ENCODE measurements at regions not wholly inside any gene's neighbourhood (a gene's known extent, or its start where the extent isn't known, plus 50 kb on each side); places are given as distances from the start of the nearest gene placed in this dataset.
"Not testable (repeated sequence)": the region's sequence is repeated elsewhere in the genome, so short reads cannot be mapped to it uniquely, and the experiment has no call there.

- H3K4me3 ChIP-seq (ENCODE audit: low read depth, low read length), result no peak overlapping the region
- no peak for TF ChIP-seq CTCF (IDR thresholded peaks at IDR 0.05; ENCODE audit: control insufficient read depth, extremely low read depth, insufficient read depth)
- DNase-seq (ENCODE audit: low read depth), result no peak
Observed at GRCh38 chr9:33722359-33722675, 73.0 kb upstream of the PRSS3 start.

DNA sequence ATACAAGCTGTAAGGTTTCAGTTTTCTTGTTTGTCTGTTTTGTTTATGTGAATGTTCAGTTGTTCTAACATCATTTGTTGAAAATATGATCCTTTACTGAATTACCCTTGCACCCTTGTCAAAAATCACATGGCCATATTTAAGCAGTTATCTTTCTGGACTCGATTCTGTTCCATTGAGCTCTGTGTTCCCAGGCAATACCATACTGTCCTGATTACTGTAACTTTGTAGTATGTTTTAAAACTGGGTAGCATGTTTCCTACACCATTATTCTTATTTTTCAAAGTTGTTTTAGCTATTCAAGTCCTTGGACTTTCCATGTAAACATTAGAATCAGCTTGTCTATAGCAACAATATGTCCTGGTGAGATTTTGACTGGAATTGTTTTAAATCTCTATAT, 66.7 kb upstream of the PRSS3 start:
- no peak for DNase-seq (ENCODE audit: low read depth)
- no peak overlapping the region for H3K4me3 ChIP-seq (ENCODE audit: low read depth, low read length)
- TF ChIP-seq CTCF (IDR thresholded peaks at IDR 0.05; ENCODE audit: control insufficient read depth, extremely low read depth, insufficient read depth), result no peak

- DNase-seq (ENCODE audit: low read depth), result no peak
- TF ChIP-seq CTCF (IDR thresholded peaks at IDR 0.05; ENCODE audit: control insufficient read depth, extremely low read depth, insufficient read depth), result no peak
- H3K4me3 ChIP-seq (ENCODE audit: low read depth, low read length), result no peak overlapping the region
Observed at GRCh38 chr9:33731142-33731541, 64.2 kb upstream of the PRSS3 start.

GRCh38 chr9:33731625-33732024, 63.7 kb upstream of the PRSS3 start:
- H3K4me3 ChIP-seq (ENCODE audit: low read depth, low read length), result no peak overlapping the region
- no peak for DNase-seq (ENCODE audit: low read depth)
- TF ChIP-seq CTCF (IDR thresholded peaks at IDR 0.05; ENCODE audit: control insufficient read depth, extremely low read depth, insufficient read depth), result no peak

DNA sequence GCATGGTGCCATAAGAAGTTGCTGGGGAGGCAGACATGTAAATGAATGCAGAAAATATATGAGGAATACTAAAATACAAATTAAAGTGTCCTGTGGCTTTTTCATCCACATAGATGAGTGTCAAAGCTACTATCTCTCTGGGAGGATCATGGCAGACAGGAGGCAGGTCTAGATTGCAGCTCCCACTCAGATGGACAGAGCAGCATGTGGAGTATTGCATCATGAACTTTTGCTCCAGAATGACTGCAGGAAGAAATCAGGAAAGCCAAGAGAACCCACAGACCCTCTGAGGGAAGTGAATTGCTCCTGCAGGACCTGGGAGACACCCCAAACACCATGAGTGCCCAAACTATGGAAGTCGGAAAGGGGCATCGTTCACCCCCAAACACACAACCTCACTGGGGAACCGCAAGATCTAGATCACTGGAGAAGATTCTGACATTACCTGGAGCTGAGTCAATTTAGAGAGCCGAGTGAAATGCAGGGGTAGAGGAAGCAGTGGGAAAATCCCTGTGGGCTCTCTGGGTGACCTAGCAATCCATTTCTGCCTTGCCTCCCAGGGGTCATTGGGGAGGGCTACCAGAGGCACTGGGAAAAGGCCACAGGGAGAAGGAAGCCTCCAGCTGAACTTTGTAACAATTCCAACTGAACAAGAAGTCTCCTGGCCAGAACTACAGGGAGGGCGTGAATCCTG, 61.0 kb upstream of the PRSS3 start:
- not testable (repeated sequence) for DNase-seq (ENCODE audit: low read depth); H3K4me3 ChIP-seq (ENCODE audit: low read depth, low read length)

GRCh38 chr9:33734941-33735835, 60.2 kb upstream of the PRSS3 start:
- not testable (repeated sequence) for DNase-seq (ENCODE audit: low read depth)

GRCh38 chr9:33737811-33738606, 57.4 kb upstream of the PRSS3 start:
- no peak for DNase-seq (ENCODE audit: low read depth)
- H3K4me3 ChIP-seq (ENCODE audit: low read depth, low read length), result no peak overlapping the region

More at GRCh38 chr9:33734941-33735835, 60.2 kb upstream of the PRSS3 start:
- not testable (repeated sequence) for H3K4me3 ChIP-seq (ENCODE audit: low read depth, low read length)

More at GRCh38 chr9:33737811-33738606, 57.4 kb upstream of the PRSS3 start:
- TF ChIP-seq CTCF (IDR thresholded peaks at IDR 0.05; ENCODE audit: control insufficient read depth, extremely low read depth, insufficient read depth), result peak; percentile 86

All from LNCaP clone FGC (cell line).